ENCODE measurements at regions not wholly inside any gene's neighbourhood (a gene's known extent, or its start where the extent isn't known, plus 50 kb on each side); places are given as distances from the start of the nearest gene placed in this dataset.

GRCh38 chr10:78581133-78581694, 487.6 kb upstream of the ZMIZ1 start:
- no peak for TF ChIP-seq REST (IDR thresholded peaks at IDR 0.05; ENCODE audit: insufficient read depth in 1 of 2, low read depth in 2 of 2, low read length in 2 of 2)
- TF ChIP-seq POLR2AphosphoS5 (IDR thresholded peaks at IDR 0.05; ENCODE audit: low read depth, low read length): no peak
- TF ChIP-seq FOXP2 (optimal IDR thresholded peaks at IDR 0.05; ENCODE audit: borderline replicate concordance, extremely low read depth, extremely low read length, insufficient read depth): no peak
- TF ChIP-seq TAF1 (IDR thresholded peaks at IDR 0.05; ENCODE audit: borderline replicate concordance, insufficient read depth, low read length): no peak
